Calu3 (cell line): ENCODE measurements at regions not wholly inside any gene's neighbourhood (a gene's known extent, or its start where the extent isn't known, plus 50 kb on each side); places are given as distances from the start of the nearest gene placed in this dataset.

Experiments
- BruUV-seq: library from RNA; stranded (reverse); fragments of 400-500 nt; replicated peaks from 2 replicates; lab custom pipeline; 2021; lab: Mats Ljungman, UMichigan
- CTCF ChIA-PET: fragments of 300-600 bp; sonication (Branson Sonifier 250); formaldehyde crosslinking; loops from one replicate; lab custom pipeline; 2022; ENCODE audit warnings: antibody characterized with exemption; lab: Charles Lee
- DNase-seq: peaks from one replicate; pipeline ENCODE4 v3.0.0; 2022
- H3K27ac Mint-ChIP-seq: one replicate; pipeline ENCODE4 v1.8.0; 2022; ENCODE audit warnings: mixed read lengths; ENCODE audit not compliant: unreplicated experiment
- H3K27me3 Mint-ChIP-seq: one replicate; pipeline ENCODE4 v1.8.0; 2022; ENCODE audit warnings: mixed read lengths; ENCODE audit not compliant: unreplicated experiment
- H3K36me3 Mint-ChIP-seq: one replicate; pipeline ENCODE4 v1.8.0; 2022; ENCODE audit warnings: mild to moderate bottlenecking, moderate library complexity, mixed read lengths; ENCODE audit not compliant: insufficient read depth, unreplicated experiment
- H3K4me1 Mint-ChIP-seq: one replicate; pipeline ENCODE4 v1.8.0; 2022; ENCODE audit warnings: mild to moderate bottlenecking, low read depth, mixed read lengths; ENCODE audit not compliant: unreplicated experiment
- H3K4me3 Mint-ChIP-seq: one replicate; pipeline ENCODE4 v1.8.0; 2022; ENCODE audit warnings: mild to moderate bottlenecking, low read depth, moderate library complexity, mixed read lengths; ENCODE audit not compliant: unreplicated experiment
- H3K9me3 Mint-ChIP-seq: one replicate; pipeline ENCODE4 v1.8.0; 2022; ENCODE audit warnings: low read depth, mixed read lengths; ENCODE audit not compliant: unreplicated experiment
- CTCF ChIP-seq: fragments of 200-600 bp; IDR thresholded peaks from one replicate; pipeline ENCODE4 v1.8.0; 2022; ENCODE audit warnings: antibody characterized with exemption; ENCODE audit not compliant: unreplicated experiment
- intact Hi-C: fragments of 100-400 bp; cut with micrococcal nuclease; formaldehyde crosslinking; loops from one replicate; pipeline ENCODE4 v1.10.0; 2022; ENCODE audit not compliant: unreplicated experiment

DNA sequence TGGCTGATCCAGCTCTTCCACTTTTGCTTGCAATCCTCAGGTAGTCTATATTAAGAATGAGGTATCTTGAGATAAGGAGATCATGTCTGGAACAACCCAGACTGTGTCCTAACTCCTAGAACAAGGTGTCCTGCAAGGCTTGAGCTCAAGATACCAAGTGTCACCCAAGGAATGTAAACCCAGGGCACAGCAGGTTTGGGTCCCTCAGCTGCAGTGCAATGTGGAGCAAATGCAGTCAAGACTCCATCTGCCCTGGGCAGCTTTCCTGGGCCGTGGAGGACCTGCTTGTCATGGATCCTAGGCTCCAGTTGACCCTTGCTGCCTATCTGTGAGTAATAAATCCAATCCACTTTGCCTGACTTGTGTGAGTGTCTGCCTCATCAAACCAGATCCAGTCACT is 166.1 kb downstream of the OTOR start:
- H3K27me3 Mint-ChIP-seq: peaks cover 10% of the 10 kb centered on the region
- no TSS peak for BruUV-seq
- no peak for DNase-seq
- CTCF ChIA-PET: no interaction called here
- H3K27ac Mint-ChIP-seq: no peak overlapping the region
- intact Hi-C loops: no loop called here
- H3K4me3 Mint-ChIP-seq: no peak overlapping the region
- no peaks in the 10 kb centered on the region for H3K36me3 Mint-ChIP-seq
- no peak for TF ChIP-seq CTCF
- no peaks in the 10 kb centered on the region for H3K4me1 Mint-ChIP-seq
- peaks cover 2% of the 10 kb centered on the region for H3K9me3 Mint-ChIP-seq

- Mint-ChIP-seq H3K27me3 (peaks cover 10% of the 10 kb centered on the region), H3K36me3 (no peaks in the 10 kb centered on the region), H3K4me3 (no peak overlapping the region), H3K27ac (no peak overlapping the region), H3K9me3 (peaks cover 2% of the 10 kb centered on the region), H3K4me1 (no peaks in the 10 kb centered on the region)
- TF ChIP-seq CTCF: no peak
- no TSS peak for BruUV-seq
- intact Hi-C loops: no loop called here
- CTCF ChIA-PET: no interaction called here
- no peak for DNase-seq
Observed at GRCh38 chr20:16916165-16916564, 168.0 kb downstream of the OTOR start.

DNA sequence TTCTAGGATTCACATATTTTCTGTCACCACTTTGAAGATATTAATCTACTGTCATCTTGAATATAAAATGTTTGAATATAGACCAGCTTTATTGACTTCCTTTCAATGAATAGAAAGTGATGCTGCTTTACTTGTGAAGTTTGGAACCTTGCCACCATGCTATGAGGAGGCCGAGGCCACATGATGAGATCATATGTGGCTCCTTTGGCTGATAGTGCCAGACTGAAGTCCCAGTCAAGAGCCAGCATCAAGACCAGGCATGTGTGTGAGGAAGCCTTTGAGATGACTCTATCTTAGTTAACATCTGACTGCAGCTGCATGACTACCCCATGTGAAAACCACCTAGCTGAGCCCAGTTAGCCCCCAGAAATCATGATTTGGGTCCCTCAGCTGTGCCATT is 169.5 kb downstream of the OTOR start:
- intact Hi-C loops: no loop called here
- no TSS peak for BruUV-seq
- TF ChIP-seq CTCF: no peak
- Mint-ChIP-seq H3K27ac (no peak overlapping the region), H3K36me3 (no peaks in the 10 kb centered on the region), H3K27me3 (no peaks in the 10 kb centered on the region), H3K4me3 (no peak overlapping the region), H3K4me1 (no peaks in the 10 kb centered on the region), H3K9me3 (no peaks in the 10 kb centered on the region)
- no peak for DNase-seq
- CTCF ChIA-PET: interaction anchor here (0.6 kb wide), 1 partner anchor 17 kb away, joined by 5 read pairs; no protein-coding TSS in a partner anchor

DNA sequence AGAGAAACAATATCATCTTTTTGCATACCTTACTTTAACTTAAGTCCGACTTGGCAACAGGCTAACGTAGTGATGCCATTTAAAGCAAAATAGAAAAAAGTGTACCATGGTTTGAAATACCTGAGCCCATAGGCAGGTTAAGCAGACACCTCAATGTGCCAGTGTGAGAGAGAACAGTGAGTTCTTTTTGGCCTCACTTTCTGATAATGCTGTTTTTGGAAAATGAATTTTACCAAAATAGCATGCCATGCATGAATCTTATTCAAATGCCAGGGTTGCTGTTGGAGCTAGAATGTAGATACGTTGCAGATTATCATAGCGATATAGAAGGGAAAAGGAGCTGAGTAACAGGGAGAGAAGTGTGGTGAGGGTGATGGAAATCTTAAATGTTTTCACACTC is 170.2 kb downstream of the OTOR start:
- Mint-ChIP-seq H3K36me3 (no peaks in the 10 kb centered on the region), H3K4me3 (no peak overlapping the region), H3K27ac (no peak overlapping the region), H3K9me3 (no peaks in the 10 kb centered on the region), H3K4me1 (no peaks in the 10 kb centered on the region), H3K27me3 (no peaks in the 10 kb centered on the region)
- CTCF ChIA-PET: no interaction called here
- intact Hi-C loops: no loop called here
- no peak for TF ChIP-seq CTCF
- no TSS peak for BruUV-seq
- DNase-seq: no peak

DNA sequence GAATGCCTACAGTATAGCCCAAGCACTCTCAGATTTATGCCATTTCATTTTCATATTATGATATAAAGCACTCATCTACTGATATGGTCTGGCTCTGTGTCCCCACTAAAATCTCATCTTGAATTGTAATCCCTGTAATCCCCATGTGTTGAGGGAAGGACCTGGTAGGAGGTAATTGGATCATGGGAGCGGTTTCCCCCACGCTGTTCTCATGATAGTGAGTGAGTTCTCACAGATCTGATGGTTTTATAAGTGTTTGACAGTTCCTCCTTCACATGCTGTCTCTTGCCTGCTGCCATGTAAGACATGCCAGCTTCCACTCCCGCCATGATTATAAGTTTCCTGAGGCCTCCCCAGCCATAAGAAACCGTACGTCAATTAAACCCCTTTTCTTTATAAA is 171.7 kb downstream of the OTOR start:
- intact Hi-C loops: no loop called here
- DNase-seq: no peak
- H3K27ac Mint-ChIP-seq: no peak overlapping the region
- no TSS peak for BruUV-seq
- H3K4me3 Mint-ChIP-seq: no peak overlapping the region
- TF ChIP-seq CTCF: no peak
- CTCF ChIA-PET: no interaction called here
- no peaks in the 10 kb centered on the region for H3K9me3 Mint-ChIP-seq
- H3K4me1 Mint-ChIP-seq: no peaks in the 10 kb centered on the region
- H3K36me3 Mint-ChIP-seq: no peaks in the 10 kb centered on the region
- peaks cover 7% of the 10 kb centered on the region for H3K27me3 Mint-ChIP-seq
